ENCODE measurements at regions not wholly inside any gene's neighbourhood (a gene's known extent, or its start where the extent isn't known, plus 50 kb on each side); places are given as distances from the start of the nearest gene placed in this dataset. TPM values are rescaled to one million over a fixed set of nuclear protein-coding genes. Genes with fewer than 3 reads are reported as not detected.

DNA sequence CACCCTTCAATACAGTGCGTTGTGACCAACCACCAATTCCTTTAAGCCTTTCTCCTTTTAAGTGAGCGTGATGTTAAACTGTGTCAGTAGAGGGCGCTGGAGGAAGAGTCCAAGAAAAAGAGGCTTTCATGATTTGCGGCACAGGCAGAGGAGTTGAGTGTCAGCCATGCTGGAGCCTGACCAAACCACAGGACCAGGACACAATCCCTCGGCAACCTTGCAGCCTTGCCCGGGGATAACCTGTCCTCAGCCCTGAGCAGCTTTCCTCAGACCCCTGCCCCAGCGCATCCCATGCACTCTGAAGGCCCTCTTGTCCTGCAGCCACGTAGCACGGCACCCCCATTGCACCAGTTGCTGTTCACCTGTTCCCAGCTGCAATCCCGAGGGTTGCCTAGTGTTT lies 53.5 kb upstream of the SMIM31 start:
- Mint-ChIP-seq H3K9me3 (peaks cover 0 to 2% (median 0%) of the 10 kb centered on the region in 7 donors), H3K36me3 (no peaks in the 10 kb centered on the region), H3K4me1 (no peaks in the 10 kb centered on the region), H3K27ac (no peak overlapping the region), H3K4me3 (no peak overlapping the region), H3K27me3 (ENCODE audit: low read depth in 3 of 3) (peaks cover 0 to 2% (median 0%) of the 10 kb centered on the region in 3 donors)
- no peak overlapping the region for H3K4me2 ChIP-seq (replicated peaks; ENCODE audit: extremely low read depth, low read length, poor library complexity, severe bottlenecking)
- no peaks in the 10 kb centered on the region for H3K79me2 ChIP-seq (ENCODE audit: insufficient read depth, low read length)
- H3K27ac ChIP-seq (ENCODE audit: low read depth in 1 of 2, low read length in 2 of 2): no peak overlapping the region
- H3K4me1 ChIP-seq (ENCODE audit: control insufficient read depth in 1 of 2, insufficient read depth in 2 of 2, low read length in 2 of 2): no peaks in the 10 kb centered on the region
- H4K20me1 ChIP-seq (ENCODE audit: insufficient read depth, low read length): no peaks in the 10 kb centered on the region
- 80% methylated on average over 7 of the region's 10 CpGs for WGBS (ENCODE audit: insufficient coverage)
- TF ChIP-seq, protein P1, sequence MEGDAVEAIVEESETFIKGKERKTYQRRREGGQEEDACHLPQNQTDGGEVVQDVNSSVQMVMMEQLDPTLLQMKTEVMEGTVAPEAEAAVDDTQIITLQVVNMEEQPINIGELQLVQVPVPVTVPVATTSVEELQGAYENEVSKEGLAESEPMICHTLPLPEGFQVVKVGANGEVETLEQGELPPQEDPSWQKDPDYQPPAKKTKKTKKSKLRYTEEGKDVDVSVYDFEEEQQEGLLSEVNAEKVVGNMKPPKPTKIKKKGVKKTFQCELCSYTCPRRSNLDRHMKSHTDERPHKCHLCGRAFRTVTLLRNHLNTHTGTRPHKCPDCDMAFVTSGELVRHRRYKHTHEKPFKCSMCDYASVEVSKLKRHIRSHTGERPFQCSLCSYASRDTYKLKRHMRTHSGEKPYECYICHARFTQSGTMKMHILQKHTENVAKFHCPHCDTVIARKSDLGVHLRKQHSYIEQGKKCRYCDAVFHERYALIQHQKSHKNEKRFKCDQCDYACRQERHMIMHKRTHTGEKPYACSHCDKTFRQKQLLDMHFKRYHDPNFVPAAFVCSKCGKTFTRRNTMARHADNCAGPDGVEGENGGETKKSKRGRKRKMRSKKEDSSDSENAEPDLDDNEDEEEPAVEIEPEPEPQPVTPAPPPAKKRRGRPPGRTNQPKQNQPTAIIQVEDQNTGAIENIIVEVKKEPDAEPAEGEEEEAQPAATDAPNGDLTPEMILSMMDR (IDR thresholded peaks at IDR 0.05): no peak
- intact Hi-C loops (cut with micrococcal nuclease): no loop called here
- DNase-seq: no peak
- H3K27me3 ChIP-seq (ENCODE audit: control insufficient read depth in 2 of 2, insufficient read depth in 2 of 2, low read length in 2 of 2): no peaks in the 10 kb centered on the region
- H3K9me3 ChIP-seq (replicated peaks in 1 of 2; ENCODE audit: control insufficient read depth in 1 of 2, insufficient read depth in 1 of 2, low read length in 2 of 2): no peaks in the 10 kb centered on the region
- H3K9ac ChIP-seq (ENCODE audit: insufficient read depth, low read length, poor library complexity, severe bottlenecking): no peak overlapping the region
- no peak overlapping the region for H2AFZ ChIP-seq (ENCODE audit: insufficient read depth, low read depth, low read length, poor library complexity, severe bottlenecking)
- no peaks in the 10 kb centered on the region for H3K36me3 ChIP-seq (replicated peaks in 1 of 2; ENCODE audit: control insufficient read depth in 1 of 2, insufficient read depth in 2 of 2, low read length in 2 of 2)
- H3K4me3 ChIP-seq (replicated peaks in 1 of 3; ENCODE audit: low read depth in 2 of 3, low read length in 3 of 3): no peak overlapping the region

DNA sequence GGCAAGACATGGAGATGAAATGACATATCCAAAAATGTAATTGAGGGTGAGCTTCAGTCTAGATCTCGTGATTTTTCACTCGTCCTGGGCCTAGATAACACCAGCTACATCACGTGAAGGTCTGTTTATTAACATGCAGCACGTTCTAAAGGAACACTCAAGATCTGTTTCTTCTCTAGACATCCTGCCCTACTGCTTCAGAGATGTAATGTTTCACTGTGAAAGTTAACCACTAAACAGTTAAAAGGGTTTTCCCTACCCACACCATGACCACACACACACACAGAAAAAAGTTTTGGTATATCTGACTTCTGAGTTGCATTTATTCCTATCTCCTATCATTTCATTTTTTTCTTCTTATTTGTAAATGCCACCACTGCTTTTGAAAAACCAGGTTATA lies 52.3 kb upstream of the SMIM31 start:
- H3K36me3 Mint-ChIP-seq: no peaks in the 10 kb centered on the region
- H3K27ac Mint-ChIP-seq: no peak overlapping the region
- 100% methylated on average over 2 of the region's 4 CpGs for WGBS (ENCODE audit: insufficient coverage)
- H3K27me3 Mint-ChIP-seq (ENCODE audit: low read depth in 3 of 3): peaks cover 0 to 2% (median 0%) of the 10 kb centered on the region in 3 donors
- peaks cover 0 to 2% (median 0%) of the 10 kb centered on the region in 7 donors for H3K9me3 Mint-ChIP-seq
- Histone ChIP-seq H3K4me1 (ENCODE audit: control insufficient read depth in 1 of 2, insufficient read depth in 2 of 2, low read length in 2 of 2) (no peaks in the 10 kb centered on the region), H3K4me3 (replicated peaks in 1 of 3; ENCODE audit: low read depth in 2 of 3, low read length in 3 of 3) (no peak overlapping the region), H3K27me3 (ENCODE audit: control insufficient read depth in 2 of 2, insufficient read depth in 2 of 2, low read length in 2 of 2) (no peaks in the 10 kb centered on the region), H3K9ac (ENCODE audit: insufficient read depth, low read length, poor library complexity, severe bottlenecking) (no peak overlapping the region), H3K4me2 (replicated peaks; ENCODE audit: extremely low read depth, low read length, poor library complexity, severe bottlenecking) (no peak overlapping the region), H3K36me3 (replicated peaks in 1 of 2; ENCODE audit: control insufficient read depth in 1 of 2, insufficient read depth in 2 of 2, low read length in 2 of 2) (no peaks in the 10 kb centered on the region), H4K20me1 (ENCODE audit: insufficient read depth, low read length) (no peaks in the 10 kb centered on the region), H3K9me3 (replicated peaks in 1 of 2; ENCODE audit: control insufficient read depth in 1 of 2, insufficient read depth in 1 of 2, low read length in 2 of 2) (no peaks in the 10 kb centered on the region), H2AFZ (ENCODE audit: insufficient read depth, low read depth, low read length, poor library complexity, severe bottlenecking) (no peak overlapping the region), H3K79me2 (ENCODE audit: insufficient read depth, low read length) (no peaks in the 10 kb centered on the region), H3K27ac (ENCODE audit: low read depth in 1 of 2, low read length in 2 of 2) (no peak overlapping the region)
- no peak for DNase-seq
- TF ChIP-seq, protein P1 (IDR thresholded peaks at IDR 0.05): no peak
- no peak overlapping the region for H3K4me3 Mint-ChIP-seq
- intact Hi-C loops (cut with micrococcal nuclease): no loop called here
- no peaks in the 10 kb centered on the region for H3K4me1 Mint-ChIP-seq

Small RNA genes lying in the stretch of these regions (small RNA-seq; reads per million reads assigned to genes)
- gene AC074198.2 (ENCODE audit: insufficient read length, low read depth): not detected
- gene RNU6-284P (ENCODE audit: insufficient read length, low read depth): not detected

Measured in CD14-positive monocyte (primary cell).